SU-DHL-6 (cell line): ENCODE measurements at regions not wholly inside any gene's neighbourhood (a gene's known extent, or its start where the extent isn't known, plus 50 kb on each side); places are given as distances from the start of the nearest gene placed in this dataset.

ENCODE experiments used
- H2AFZ ChIP-seq: fragments of 200-600 bp; sonication (generic); 2 replicates; pipeline ENCODE4 v1.6.1; 2014; ENCODE audit warnings: low read depth, mild to moderate bottlenecking, moderate library complexity, mixed read lengths, antibody characterized with exemption, low read length; ENCODE audit not compliant: severe bottlenecking
- H3F3A ChIP-seq: fragments of 200-600 bp; shearing (Covaris generic); 2 replicates; pipeline ENCODE4 v1.6.0; 2016; ENCODE audit warnings: antibody characterized with exemption, mild to moderate bottlenecking; ENCODE audit not compliant: insufficient read depth
- H3K27ac ChIP-seq: fragments of 200-600 bp; sonication (generic); 2 replicates; pipeline ENCODE4 v1.5.1; 2016; ENCODE audit warnings: low read depth, mild to moderate bottlenecking, low read length, moderate library complexity, mixed read lengths
- H3K27me3 ChIP-seq: fragments of 200-600 bp; sonication (generic), shearing (Covaris generic); 2 replicates; pipeline ENCODE4 v1.6.0; 2014; ENCODE audit warnings: mild to moderate bottlenecking, low read length
- H3K36me3 ChIP-seq: fragments of 200-600 bp; sonication (generic); 2 replicates; pipeline ENCODE4 v1.6.1; 2014; ENCODE audit warnings: mild to moderate bottlenecking, low read length, mixed read lengths
- H3K4me2 ChIP-seq: fragments of 300-600, 200-600 bp; shearing (Covaris generic), sonication (generic); 2 replicates; pipeline ENCODE4 v1.6.0; 2014; ENCODE audit warnings: low read length, low read depth, mild to moderate bottlenecking; ENCODE audit not compliant: poor library complexity, severe bottlenecking
- H3K4me3 ChIP-seq: fragments of 200-600 bp; sonication (generic); 2 replicates; pipeline ENCODE4 v1.5.1; 2014; ENCODE audit warnings: antibody characterized with exemption, low read length, mild to moderate bottlenecking, mixed read lengths; ENCODE audit not compliant: insufficient read depth, poor library complexity, severe bottlenecking
- H3K79me2 ChIP-seq: fragments of 200-600 bp; sonication (generic); 2 replicates; pipeline ENCODE4 v1.6.1; 2014; ENCODE audit warnings: mild to moderate bottlenecking, low read length, moderate library complexity; ENCODE audit not compliant: insufficient read depth
- H3K9ac ChIP-seq: fragments of 200-600 bp; sonication (generic); 2 replicates; pipeline ENCODE4 v1.7.0; 2014; ENCODE audit warnings: mild to moderate bottlenecking, low read length
- H3K9me2 ChIP-seq: fragments of 200-600 bp; sonication (generic); replicated peaks from 2 replicates; pipeline ENCODE4 v1.6.1; 2014; ENCODE audit warnings: low read length; ENCODE audit not compliant: insufficient read depth
- H3K9me3 ChIP-seq: fragments of 200-600 bp; sonication (generic); 2 replicates; pipeline ENCODE4 v1.6.1; 2014; ENCODE audit warnings: low read length, mixed read lengths; ENCODE audit not compliant: insufficient read depth
- H4K20me1 ChIP-seq: fragments of 200-600 bp; sonication (generic); 2 replicates; pipeline ENCODE4 v1.6.1; 2014; ENCODE audit warnings: low read depth, mild to moderate bottlenecking, antibody characterized with exemption, low read length, moderate library complexity, mixed read lengths
- CTCF ChIP-seq: fragments of 200-600 bp; sonication (generic); IDR thresholded peaks from one replicate; pipeline ENCODE4 v1.5.1; 2017; ENCODE audit warnings: antibody characterized with exemption, mild to moderate bottlenecking, low read length, moderate library complexity; ENCODE audit not compliant: insufficient read depth, poor library complexity, severe bottlenecking
- EZH2phosphoT487 ChIP-seq: fragments of 200-600 bp; sonication (generic), shearing (Covaris generic); conservative IDR thresholded peaks from 2 replicates; pipeline ENCODE4 v1.6.1; 2018; ENCODE audit warnings: mild to moderate bottlenecking, antibody characterized with exemption, low read length, moderate library complexity, mixed read lengths

- Histone ChIP-seq H3K9me3 (no peaks in the 10 kb centered on the region), H3K4me2 (no peak overlapping the region), H3K27ac (no peak overlapping the region), H4K20me1 (no peaks in the 10 kb centered on the region), H3K36me3 (no peaks in the 10 kb centered on the region), H3F3A (no peaks in the 10 kb centered on the region), H3K27me3 (no peaks in the 10 kb centered on the region), H3K9ac (no peak overlapping the region), H3K79me2 (no peaks in the 10 kb centered on the region), H2AFZ (no peak overlapping the region), H3K4me3 (no peak overlapping the region), H3K9me2 (no peaks in the 10 kb centered on the region)
- no peak for TF ChIP-seq EZH2phosphoT487
- TF ChIP-seq CTCF, result no peak
Measured at GRCh38 chr5:99614888-99615287, 686.1 kb upstream of the CHD1 start.

- Histone ChIP-seq H3K4me3 (no peak overlapping the region), H3K9me3 (no peaks in the 10 kb centered on the region), H3K27me3 (no peaks in the 10 kb centered on the region), H3K27ac (no peak overlapping the region), H3K9ac (no peak overlapping the region), H3K79me2 (no peaks in the 10 kb centered on the region), H2AFZ (no peak overlapping the region), H3K36me3 (no peaks in the 10 kb centered on the region), H4K20me1 (no peaks in the 10 kb centered on the region), H3K4me2 (no peak overlapping the region), H3K9me2 (no peaks in the 10 kb centered on the region), H3F3A (no peaks in the 10 kb centered on the region)
- TF ChIP-seq CTCF (no peak), EZH2phosphoT487 (no peak)
Measured at GRCh38 chr5:99607124-99607523, 678.3 kb upstream of the CHD1 start.

- H3K4me3 ChIP-seq, result no peak overlapping the region
- no peaks in the 10 kb centered on the region for H4K20me1 ChIP-seq
- H3F3A ChIP-seq, result no peaks in the 10 kb centered on the region
- H3K79me2 ChIP-seq, result no peaks in the 10 kb centered on the region
- H3K9ac ChIP-seq, result no peak overlapping the region
- H3K4me2 ChIP-seq, result no peak overlapping the region
- no peak overlapping the region for H3K27ac ChIP-seq
- H3K9me3 ChIP-seq, result no peaks in the 10 kb centered on the region
- H3K36me3 ChIP-seq, result no peaks in the 10 kb centered on the region
- H3K9me2 ChIP-seq, result no peaks in the 10 kb centered on the region
- no peak overlapping the region for H2AFZ ChIP-seq
- TF ChIP-seq CTCF (no peak), EZH2phosphoT487 (no peak)
- H3K27me3 ChIP-seq, result no peaks in the 10 kb centered on the region
Measured at GRCh38 chr5:99605904-99606303, 677.1 kb upstream of the CHD1 start.

GRCh38 chr5:99600952-99601351, 672.1 kb upstream of the CHD1 start:
- Histone ChIP-seq H4K20me1 (no peaks in the 10 kb centered on the region), H3F3A (no peaks in the 10 kb centered on the region), H3K27ac (no peak overlapping the region), H2AFZ (no peak overlapping the region), H3K27me3 (no peaks in the 10 kb centered on the region), H3K4me3 (no peak overlapping the region), H3K79me2 (no peaks in the 10 kb centered on the region), H3K36me3 (no peaks in the 10 kb centered on the region), H3K9me3 (no peaks in the 10 kb centered on the region), H3K4me2 (no peak overlapping the region), H3K9ac (no peak overlapping the region), H3K9me2 (no peaks in the 10 kb centered on the region)
- TF ChIP-seq CTCF, result no peak
- no peak for TF ChIP-seq EZH2phosphoT487
